ENCODE measurements at regions not wholly inside any gene's neighbourhood (a gene's known extent, or its start where the extent isn't known, plus 50 kb on each side); places are given as distances from the start of the nearest gene placed in this dataset.

DNA sequence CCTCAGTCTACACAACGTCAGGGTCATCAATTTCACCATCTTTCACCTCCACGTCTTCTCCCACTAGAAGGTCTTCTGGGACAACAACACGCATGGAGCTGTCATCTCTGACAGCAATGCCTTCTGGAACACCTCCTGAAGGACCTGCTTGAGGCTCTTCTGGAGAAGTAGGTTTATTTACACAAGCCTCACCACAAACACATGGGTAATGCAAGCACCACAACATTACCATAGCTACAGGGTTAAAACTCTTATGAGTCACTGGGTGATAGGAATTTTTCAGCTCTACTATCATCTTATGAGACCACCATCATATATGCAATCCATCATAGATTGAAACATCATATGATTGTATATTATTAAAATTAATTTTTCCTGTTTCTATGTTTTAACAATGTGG, 215.4 kb downstream of the CHD9NB start:
- no peaks in the 10 kb centered on the region for H3K4me1 ChIP-seq
- intact Hi-C loops (cut with DNase I; ENCODE audit: low total_unique reads) = no loop called here
- ATAC-seq (no peak), DNase-seq (no peak)
- no peak for TF ChIP-seq POLR2A (IDR thresholded peaks at IDR 0.05)
- TF ChIP-seq, protein P1, sequence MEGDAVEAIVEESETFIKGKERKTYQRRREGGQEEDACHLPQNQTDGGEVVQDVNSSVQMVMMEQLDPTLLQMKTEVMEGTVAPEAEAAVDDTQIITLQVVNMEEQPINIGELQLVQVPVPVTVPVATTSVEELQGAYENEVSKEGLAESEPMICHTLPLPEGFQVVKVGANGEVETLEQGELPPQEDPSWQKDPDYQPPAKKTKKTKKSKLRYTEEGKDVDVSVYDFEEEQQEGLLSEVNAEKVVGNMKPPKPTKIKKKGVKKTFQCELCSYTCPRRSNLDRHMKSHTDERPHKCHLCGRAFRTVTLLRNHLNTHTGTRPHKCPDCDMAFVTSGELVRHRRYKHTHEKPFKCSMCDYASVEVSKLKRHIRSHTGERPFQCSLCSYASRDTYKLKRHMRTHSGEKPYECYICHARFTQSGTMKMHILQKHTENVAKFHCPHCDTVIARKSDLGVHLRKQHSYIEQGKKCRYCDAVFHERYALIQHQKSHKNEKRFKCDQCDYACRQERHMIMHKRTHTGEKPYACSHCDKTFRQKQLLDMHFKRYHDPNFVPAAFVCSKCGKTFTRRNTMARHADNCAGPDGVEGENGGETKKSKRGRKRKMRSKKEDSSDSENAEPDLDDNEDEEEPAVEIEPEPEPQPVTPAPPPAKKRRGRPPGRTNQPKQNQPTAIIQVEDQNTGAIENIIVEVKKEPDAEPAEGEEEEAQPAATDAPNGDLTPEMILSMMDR (IDR thresholded peaks at IDR 0.05 in 4 of 5, conservative IDR thresholded peaks at IDR 0.05 in 1 of 5) = no peak
- H3K4me3 ChIP-seq = no peak overlapping the region
- H3K27ac ChIP-seq = no peak overlapping the region
- in situ Hi-C loops (cut with MboI; ENCODE audit: low sequenced_read_pairs in 4 of 4) = loop anchor here in 1 of 4 donors (25.0 kb wide), 1 partner anchor 100 kb away; no protein-coding TSS in a partner anchor
- no peaks in the 10 kb centered on the region for H3K9me3 ChIP-seq
- no peaks in the 10 kb centered on the region for H3K27me3 ChIP-seq
- no peaks in the 10 kb centered on the region for H3K36me3 ChIP-seq

DNA sequence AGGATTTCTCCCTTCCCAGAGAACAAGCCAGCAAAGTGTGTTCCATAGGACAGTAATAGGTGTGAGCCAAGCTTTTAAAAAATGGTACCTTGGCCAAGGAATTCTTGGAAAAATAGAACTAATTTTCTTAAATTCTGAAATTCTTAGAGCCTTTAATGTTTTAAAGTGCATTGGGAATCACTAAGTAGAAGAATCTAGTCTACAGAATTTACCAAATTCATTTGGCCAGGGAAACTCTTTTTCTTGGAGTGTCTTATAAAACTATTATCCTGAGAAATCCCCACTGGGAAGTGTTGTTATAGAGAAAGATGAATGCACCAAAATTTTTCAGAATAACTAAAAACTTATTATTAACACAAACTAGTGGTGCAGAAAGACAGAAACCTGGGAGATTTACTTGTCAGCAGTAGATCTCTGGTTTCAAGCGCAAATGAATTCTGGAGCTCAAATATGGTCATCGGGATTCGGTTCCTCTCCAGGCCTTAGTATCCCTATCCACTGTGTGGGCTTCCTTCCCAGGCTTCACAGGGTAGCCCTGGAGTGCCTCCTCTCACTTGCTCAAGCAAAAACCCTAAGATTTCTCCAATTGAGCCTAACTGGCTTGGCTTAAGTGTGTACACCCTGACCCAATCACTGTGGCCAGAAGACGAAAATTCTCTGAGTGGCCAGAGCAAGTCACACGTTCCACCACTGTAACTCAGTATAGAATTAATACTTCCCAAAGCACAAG, 217.8 kb downstream of the CHD9NB start:
- intact Hi-C loops (cut with DNase I; ENCODE audit: low total_unique reads) (no loop called here), in situ Hi-C loops (cut with MboI; ENCODE audit: low sequenced_read_pairs in 4 of 4) (loop anchor here in 1 of 4 donors (25.0 kb wide), 1 partner anchor 98 kb away; no protein-coding TSS in a partner anchor)
- Histone ChIP-seq H3K27me3 (no peaks in the 10 kb centered on the region), H3K4me3 (no peak overlapping the region), H3K36me3 (no peaks in the 10 kb centered on the region), H3K27ac (no peak overlapping the region), H3K9me3 (no peaks in the 10 kb centered on the region), H3K4me1 (no peaks in the 10 kb centered on the region)
- DNase-seq = no peak
- no peak for ATAC-seq
- no peak for TF ChIP-seq POLR2A (IDR thresholded peaks at IDR 0.05)
- TF ChIP-seq, protein P1 (IDR thresholded peaks at IDR 0.05 in 4 of 5, conservative IDR thresholded peaks at IDR 0.05 in 1 of 5) = no peak

DNA sequence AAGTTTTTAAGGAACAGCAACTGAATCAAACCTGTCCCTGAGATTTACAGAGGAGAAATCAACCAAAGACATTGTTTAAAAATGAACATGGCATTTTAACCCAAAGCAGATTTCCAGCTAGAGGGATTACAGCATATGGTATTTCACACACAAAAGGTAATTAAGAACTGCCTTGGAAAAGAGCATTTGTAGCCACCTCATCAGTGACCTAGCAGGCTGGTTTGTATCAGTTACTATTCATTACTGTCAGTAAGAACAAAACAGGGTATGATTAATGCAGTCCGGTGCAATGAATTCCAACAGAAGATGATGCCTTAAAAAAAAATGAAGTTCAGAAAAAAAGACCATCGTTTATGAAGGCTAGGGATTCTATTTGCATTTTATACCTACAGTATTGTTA, 219.9 kb downstream of the CHD9NB start:
- TF ChIP-seq POLR2A (IDR thresholded peaks at IDR 0.05) = no peak
- TF ChIP-seq, protein P1 (IDR thresholded peaks at IDR 0.05 in 4 of 5, conservative IDR thresholded peaks at IDR 0.05 in 1 of 5) = no peak
- ATAC-seq = no peak
- in situ Hi-C loops (cut with MboI; ENCODE audit: low sequenced_read_pairs in 4 of 4) (loop anchor here in 1 of 4 donors (25.0 kb wide), 1 partner anchor 95 kb away; no protein-coding TSS in a partner anchor), intact Hi-C loops (cut with DNase I; ENCODE audit: low total_unique reads) (no loop called here)
- H3K27me3 ChIP-seq = no peaks in the 10 kb centered on the region
- H3K4me1 ChIP-seq = no peaks in the 10 kb centered on the region
- H3K9me3 ChIP-seq = no peaks in the 10 kb centered on the region
- no peaks in the 10 kb centered on the region for H3K36me3 ChIP-seq
- no peak for DNase-seq
- H3K27ac ChIP-seq = no peak overlapping the region
- no peak overlapping the region for H3K4me3 ChIP-seq

DNA sequence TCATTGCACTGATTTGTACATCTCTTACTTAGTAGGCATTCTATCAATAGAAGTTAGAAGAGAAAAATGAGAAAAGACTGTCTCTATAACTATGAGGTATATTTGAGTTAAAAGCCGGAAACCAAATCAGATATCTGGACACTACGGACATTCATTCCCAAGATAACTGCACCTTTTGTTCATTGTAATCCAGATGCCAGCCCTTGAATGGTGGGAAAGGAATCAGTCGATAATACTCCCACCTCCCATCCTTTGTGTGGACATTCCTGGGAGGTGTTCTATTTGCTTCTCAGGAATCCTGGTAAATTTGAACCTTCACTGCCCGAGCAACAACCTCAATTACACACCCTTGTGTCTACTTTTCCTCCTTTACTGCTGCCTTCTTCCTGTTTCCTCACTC, 225.2 kb downstream of the CHD9NB start:
- no peaks in the 10 kb centered on the region for H3K27me3 ChIP-seq
- no peak overlapping the region for H3K4me3 ChIP-seq
- DNase-seq (no peak), ATAC-seq (no peak)
- in situ Hi-C loops (cut with MboI; ENCODE audit: low sequenced_read_pairs in 4 of 4) = loop anchor here in 1 of 4 donors (25.0 kb wide), 1 partner anchor 90 kb away; no protein-coding TSS in a partner anchor
- H3K36me3 ChIP-seq = no peaks in the 10 kb centered on the region
- no peaks in the 10 kb centered on the region for H3K9me3 ChIP-seq
- no peak overlapping the region for H3K27ac ChIP-seq
- intact Hi-C loops (cut with DNase I; ENCODE audit: low total_unique reads) = no loop called here
- TF ChIP-seq POLR2A (IDR thresholded peaks at IDR 0.05) = no peak
- no peaks in the 10 kb centered on the region for H3K4me1 ChIP-seq

DNA sequence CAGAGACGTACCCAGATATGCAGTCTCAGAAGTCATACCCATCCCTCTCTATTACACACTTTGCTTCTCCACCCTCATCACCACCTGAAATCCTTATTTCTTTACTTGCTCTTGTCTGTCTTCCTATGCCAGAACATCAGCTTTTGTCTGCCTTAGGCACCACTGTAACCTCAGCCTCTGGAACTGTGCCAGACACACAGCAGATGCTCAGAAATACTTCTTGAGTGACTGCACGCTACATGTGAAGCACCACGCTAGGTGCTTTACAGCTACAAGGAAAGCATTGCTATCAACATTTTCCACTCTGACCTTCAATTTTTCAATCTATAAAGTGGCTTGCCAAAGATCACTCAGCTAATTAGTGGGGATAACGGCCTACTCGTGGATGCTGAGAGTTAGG, 226.8 kb downstream of the CHD9NB start:
- no peak for TF ChIP-seq POLR2A (IDR thresholded peaks at IDR 0.05)
- TF ChIP-seq, protein P1 (IDR thresholded peaks at IDR 0.05 in 4 of 5, conservative IDR thresholded peaks at IDR 0.05 in 1 of 5) = no peak
- Histone ChIP-seq H3K27ac (no peak overlapping the region), H3K4me3 (no peak overlapping the region), H3K4me1 (no peaks in the 10 kb centered on the region), H3K36me3 (no peaks in the 10 kb centered on the region), H3K27me3 (no peaks in the 10 kb centered on the region), H3K9me3 (no peaks in the 10 kb centered on the region)
- ATAC-seq = no peak
- intact Hi-C loops (cut with DNase I; ENCODE audit: low total_unique reads) = no loop called here
- in situ Hi-C loops (cut with MboI; ENCODE audit: low sequenced_read_pairs in 4 of 4) = loop anchor here in 1 of 4 donors (25.0 kb wide), 1 partner anchor 89 kb away; no protein-coding TSS in a partner anchor
- no peak for DNase-seq
